NCI-H2196 treated with DMSO at 0.1 percent for 48 hours (cell line): ENCODE measurements at regions not wholly inside any gene's neighbourhood (a gene's known extent, or its start where the extent isn't known, plus 50 kb on each side); places are given as distances from the start of the nearest gene placed in this dataset.

Source experiments
- DNase-seq: peaks from one replicate; lab custom pipeline; 2025; ENCODE audit not compliant: unreplicated experiment; lab: John Stamatoyannopoulos, UW

GRCh38 chr1:172883387-172883791, 167.4 kb downstream of the TNFSF18 start:
- no peak for DNase-seq

- DNase-seq, result no peak
Observed at GRCh38 chr1:172883844-172884243, 166.9 kb downstream of the TNFSF18 start.

- DNase-seq, result no peak
Observed at GRCh38 chr1:172885411-172885810, 165.3 kb downstream of the TNFSF18 start.

- no peak for DNase-seq
Observed at GRCh38 chr1:172885971-172886370, 164.8 kb downstream of the TNFSF18 start.

GRCh38 chr1:172887162-172887561, 163.6 kb downstream of the TNFSF18 start:
- no peak for DNase-seq

- DNase-seq, result no peak
Observed at GRCh38 chr1:172893146-172893841, 157.4 kb downstream of the TNFSF18 start.

GRCh38 chr1:172894349-172895049, 156.2 kb downstream of the TNFSF18 start:
- DNase-seq, result no peak

GRCh38 chr1:172895050-172895460, 155.7 kb downstream of the TNFSF18 start:
- DNase-seq, result no peak

GRCh38 chr1:172895761-172896160, 155.0 kb downstream of the TNFSF18 start:
- no peak for DNase-seq

GRCh38 chr1:172897738-172898137, 153.0 kb downstream of the TNFSF18 start:
- no peak for DNase-seq

- no peak for DNase-seq
Observed at GRCh38 chr1:172898866-172899265, 151.9 kb downstream of the TNFSF18 start.

GRCh38 chr1:172900376-172900997, 150.3 kb downstream of the TNFSF18 start:
- no peak for DNase-seq

- DNase-seq, result no peak
Observed at GRCh38 chr1:172902200-172902599, 148.5 kb downstream of the TNFSF18 start.

GRCh38 chr1:172902861-172903381, 147.8 kb downstream of the TNFSF18 start:
- no peak for DNase-seq

GRCh38 chr1:172903581-172904220, 147.0 kb downstream of the TNFSF18 start:
- DNase-seq, result no peak

- no peak for DNase-seq
Observed at GRCh38 chr1:172905452-172905851, 145.3 kb downstream of the TNFSF18 start.

- DNase-seq, result no peak
Observed at GRCh38 chr1:172906778-172907592, 143.8 kb downstream of the TNFSF18 start.

- DNase-seq, result no peak
Observed at GRCh38 chr1:172907834-172908326, 142.9 kb downstream of the TNFSF18 start.

- no peak for DNase-seq
Observed at GRCh38 chr1:172909606-172910326, 141.0 kb downstream of the TNFSF18 start.

- DNase-seq, result no peak
Observed at GRCh38 chr1:172912765-172913260, 137.9 kb downstream of the TNFSF18 start.
